Stomach (tissue), 4 donors: ENCODE measurements at regions not wholly inside any gene's neighbourhood (a gene's known extent, or its start where the extent isn't known, plus 50 kb on each side); places are given as distances from the start of the nearest gene placed in this dataset.

Experiments
- POLR2A ChIP-seq, 4 donors: fragments of 450-650 bp; IDR thresholded peaks; one replicate each; pipeline ENCODE4 v1.6.1; 2016; ENCODE audit warnings: antibody characterized with exemption in 4 of 4, control low read depth in 2 of 4, mild to moderate bottlenecking in 1 of 4, moderate library complexity in 1 of 4
- POLR2AphosphoS5 ChIP-seq, 3 donors: sonication (generic); formaldehyde crosslinking; IDR thresholded peaks; one replicate each; pipeline ENCODE4 v1.6.1; 2016; ENCODE audit warnings: antibody characterized with exemption in 3 of 3
- TF ChIP-seq, protein P1 (sequence below), 7 experiments: fragments of 450-650 bp in 4 of 7; fragments of 200-600 bp in 3 of 7; sonication (generic) in 3 of 7; IDR thresholded peaks; one replicate each; pipeline ENCODE4 v1.5.1; 2016 to 2019; ENCODE audit warnings: antibody characterized with exemption in 7 of 7, control low read depth in 2 of 7, mild to moderate bottlenecking in 1 of 7

DNA sequence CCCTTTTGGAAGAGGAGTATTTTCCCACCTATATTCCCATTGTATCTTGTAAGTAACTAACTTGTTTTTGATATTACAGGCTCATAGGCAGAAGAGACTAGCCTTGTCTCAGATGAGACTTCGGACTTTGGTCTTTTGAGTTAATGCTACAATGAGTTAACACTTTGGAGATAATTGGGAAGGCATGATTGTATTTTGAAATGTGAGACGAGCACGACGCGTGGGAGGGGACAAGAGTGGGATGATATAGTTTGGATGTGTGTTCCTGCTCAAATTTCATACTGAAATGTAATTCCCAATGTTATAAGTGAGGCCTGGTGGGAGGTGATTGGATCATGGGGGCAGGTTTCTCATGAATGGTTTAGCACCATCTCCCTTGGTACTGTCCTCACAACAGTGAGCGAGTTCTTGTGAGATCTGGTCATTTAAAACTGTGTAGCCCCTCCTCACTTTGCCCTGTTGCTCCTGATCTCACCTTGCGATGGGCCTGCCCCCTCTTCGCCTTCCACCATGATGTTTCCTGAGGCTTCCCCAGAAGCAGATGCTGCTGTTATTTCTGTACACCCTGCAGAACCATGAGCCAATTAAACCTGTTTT lies 721.5 kb upstream of the CTNND2 start:
- TF ChIP-seq, protein P1, sequence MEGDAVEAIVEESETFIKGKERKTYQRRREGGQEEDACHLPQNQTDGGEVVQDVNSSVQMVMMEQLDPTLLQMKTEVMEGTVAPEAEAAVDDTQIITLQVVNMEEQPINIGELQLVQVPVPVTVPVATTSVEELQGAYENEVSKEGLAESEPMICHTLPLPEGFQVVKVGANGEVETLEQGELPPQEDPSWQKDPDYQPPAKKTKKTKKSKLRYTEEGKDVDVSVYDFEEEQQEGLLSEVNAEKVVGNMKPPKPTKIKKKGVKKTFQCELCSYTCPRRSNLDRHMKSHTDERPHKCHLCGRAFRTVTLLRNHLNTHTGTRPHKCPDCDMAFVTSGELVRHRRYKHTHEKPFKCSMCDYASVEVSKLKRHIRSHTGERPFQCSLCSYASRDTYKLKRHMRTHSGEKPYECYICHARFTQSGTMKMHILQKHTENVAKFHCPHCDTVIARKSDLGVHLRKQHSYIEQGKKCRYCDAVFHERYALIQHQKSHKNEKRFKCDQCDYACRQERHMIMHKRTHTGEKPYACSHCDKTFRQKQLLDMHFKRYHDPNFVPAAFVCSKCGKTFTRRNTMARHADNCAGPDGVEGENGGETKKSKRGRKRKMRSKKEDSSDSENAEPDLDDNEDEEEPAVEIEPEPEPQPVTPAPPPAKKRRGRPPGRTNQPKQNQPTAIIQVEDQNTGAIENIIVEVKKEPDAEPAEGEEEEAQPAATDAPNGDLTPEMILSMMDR (IDR thresholded peaks at IDR 0.05) = no peak
- TF ChIP-seq POLR2AphosphoS5 (IDR thresholded peaks at IDR 0.05) (no peak), POLR2A (IDR thresholded peaks at IDR 0.05) (no peak)
